Activated naive CD8-positive, alpha-beta T cell treated with anti-CD3 and anti-CD28 coated beads for 36 hours (primary cell): ENCODE measurements at regions not wholly inside any gene's neighbourhood (a gene's known extent, or its start where the extent isn't known, plus 50 kb on each side); places are given as distances from the start of the nearest gene placed in this dataset.

Experiments
- DNase-seq: peaks from one replicate; pipeline ENCODE4 v3.0.0; 2021
- H3K27ac Mint-ChIP-seq: one replicate; pipeline ENCODE4 v1.8.0; 2022; ENCODE audit warnings: mild to moderate bottlenecking, moderate library complexity, mixed read lengths
- H3K27me3 Mint-ChIP-seq: one replicate; pipeline ENCODE4 v1.8.0; 2022; ENCODE audit warnings: mild to moderate bottlenecking, mixed read lengths
- H3K36me3 Mint-ChIP-seq: one replicate; pipeline ENCODE4 v1.8.0; 2021; ENCODE audit warnings: mild to moderate bottlenecking, mixed read lengths
- H3K4me1 Mint-ChIP-seq: one replicate; pipeline ENCODE4 v1.8.0; 2021; ENCODE audit warnings: mixed read lengths
- H3K4me3 Mint-ChIP-seq: one replicate; pipeline ENCODE4 v1.8.0; 2022; ENCODE audit warnings: mild to moderate bottlenecking, moderate library complexity, mixed read lengths
- H3K9me3 Mint-ChIP-seq: one replicate; pipeline ENCODE4 v1.8.0; 2022; ENCODE audit warnings: mixed read lengths

DNA sequence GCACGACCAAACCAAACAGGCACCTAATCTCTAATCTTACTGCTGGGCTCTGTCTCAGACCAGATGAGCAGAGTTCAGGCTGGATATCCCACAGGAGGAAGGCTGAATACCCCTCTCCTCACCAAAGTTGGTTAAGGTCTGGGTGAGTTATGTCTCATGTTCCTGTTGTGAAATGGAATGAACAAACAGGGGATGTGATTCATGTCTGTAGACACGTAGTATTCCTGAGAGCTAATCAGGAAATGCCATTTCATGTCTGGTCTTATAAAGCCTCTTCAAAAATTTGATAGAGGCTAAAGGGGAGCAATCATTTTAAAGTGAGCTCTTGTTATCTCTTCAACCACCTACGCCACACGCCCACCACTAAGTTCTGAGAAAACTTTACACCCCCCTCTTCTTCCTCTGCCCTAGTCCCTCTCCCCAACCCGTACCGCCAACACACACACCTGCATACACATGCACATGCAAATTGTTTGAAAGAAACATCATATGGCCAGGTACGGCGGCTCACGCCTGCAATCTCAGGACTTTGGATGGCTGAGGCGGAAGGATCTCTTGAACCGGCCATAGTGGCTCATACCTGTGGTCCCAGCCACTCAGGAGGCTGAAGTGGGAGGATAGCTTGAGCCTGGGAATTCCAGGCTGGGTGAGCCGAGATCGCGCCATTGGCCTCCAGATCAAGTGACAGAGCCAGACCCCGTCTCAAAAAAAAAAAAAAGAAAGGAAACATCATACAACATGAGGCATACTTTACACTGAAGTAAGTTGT lies 69.8 kb upstream of the RAI14 start:
- Mint-ChIP-seq H3K4me1 (no peaks in the 10 kb centered on the region), H3K9me3 (no peaks in the 10 kb centered on the region), H3K27ac (no peak overlapping the region), H3K27me3 (peaks cover 55% of the 10 kb centered on the region), H3K4me3 (no peak overlapping the region), H3K36me3 (no peaks in the 10 kb centered on the region)
- no peak for DNase-seq

GRCh38 chr5:34587355-34588241 lies 68.5 kb upstream of the RAI14 start:
- Mint-ChIP-seq H3K27ac (no peak overlapping the region), H3K27me3 (peaks cover 53% of the 10 kb centered on the region), H3K4me3 (no peak overlapping the region), H3K9me3 (no peaks in the 10 kb centered on the region), H3K36me3 (no peaks in the 10 kb centered on the region), H3K4me1 (no peaks in the 10 kb centered on the region)
- DNase-seq, result no peak

DNA sequence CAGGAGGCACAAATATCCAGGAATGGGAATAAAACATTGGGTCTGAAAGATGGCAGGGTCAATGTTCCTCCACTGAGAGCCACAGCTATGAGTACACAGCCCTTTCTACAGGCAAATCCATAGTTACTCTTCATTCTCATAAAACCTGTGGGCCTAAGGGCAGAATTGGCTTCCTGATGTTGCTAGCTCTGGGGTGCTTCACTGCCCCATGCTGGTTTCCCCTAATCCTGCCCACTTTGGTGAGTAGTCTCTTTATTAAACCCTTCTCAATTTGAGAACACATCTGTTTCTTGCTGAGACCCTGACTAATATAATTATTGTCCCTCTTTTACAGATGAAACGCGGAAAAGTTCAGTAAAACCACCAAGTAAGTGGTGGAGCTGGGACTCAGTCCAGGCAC lies 66.3 kb upstream of the RAI14 start:
- H3K27me3 Mint-ChIP-seq, result peaks cover 37% of the 10 kb centered on the region

GRCh38 chr5:34591723-34592122 lies 64.4 kb upstream of the RAI14 start:
- Mint-ChIP-seq H3K36me3 (no peaks in the 10 kb centered on the region), H3K4me1 (no peaks in the 10 kb centered on the region), H3K9me3 (no peaks in the 10 kb centered on the region), H3K27me3 (peaks cover 23% of the 10 kb centered on the region), H3K4me3 (no peak overlapping the region), H3K27ac (no peak overlapping the region)
- DNase-seq, result no peak

More for the DNA sequence above, 66.3 kb upstream of the RAI14 start:
- Mint-ChIP-seq H3K4me3 (no peak overlapping the region), H3K36me3 (no peaks in the 10 kb centered on the region), H3K9me3 (no peaks in the 10 kb centered on the region), H3K4me1 (no peaks in the 10 kb centered on the region), H3K27ac (no peak overlapping the region)
- no peak for DNase-seq

- H3K4me3 Mint-ChIP-seq, result no peak overlapping the region
- H3K4me1 Mint-ChIP-seq, result no peaks in the 10 kb centered on the region
- H3K27me3 Mint-ChIP-seq, result peaks cover 5% of the 10 kb centered on the region
- no peaks in the 10 kb centered on the region for H3K9me3 Mint-ChIP-seq
- H3K27ac Mint-ChIP-seq, result no peak overlapping the region
- H3K36me3 Mint-ChIP-seq, result no peaks in the 10 kb centered on the region
- DNase-seq, result no peak
These were observed 58.8 kb upstream of the RAI14 start for GRCh38 chr5:34597034-34598027.

DNA sequence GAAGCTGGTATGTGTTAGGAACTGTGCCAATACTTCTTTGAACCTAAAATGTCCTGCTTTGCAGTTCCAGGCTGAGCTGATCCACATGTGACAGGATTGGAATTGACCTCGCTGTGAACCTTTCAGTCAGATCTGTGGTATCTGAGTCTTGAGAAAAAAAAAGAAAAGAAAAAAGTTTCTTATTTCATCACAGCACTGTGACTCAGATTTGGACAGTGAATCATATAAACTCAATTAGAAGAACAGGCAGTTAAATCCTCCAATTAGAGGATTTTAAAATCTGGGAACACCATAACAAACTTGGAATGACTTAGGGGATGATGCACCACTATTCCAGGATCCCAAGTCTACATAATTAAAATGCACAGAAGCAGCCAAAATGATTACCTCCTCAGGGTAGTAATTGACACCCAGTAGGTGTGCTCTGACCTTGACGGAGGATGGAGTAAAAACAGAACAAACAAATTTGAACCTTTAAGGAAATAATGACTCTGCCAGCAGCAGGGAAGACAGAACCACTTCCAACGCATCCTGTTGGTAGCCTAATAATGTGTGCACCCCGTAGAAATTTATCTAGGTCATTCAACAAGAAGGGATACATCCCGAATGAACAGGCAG lies 57.8 kb upstream of the RAI14 start:
- Mint-ChIP-seq H3K9me3 (no peaks in the 10 kb centered on the region), H3K27ac (no peak overlapping the region), H3K4me1 (no peaks in the 10 kb centered on the region), H3K27me3 (peaks cover 3% of the 10 kb centered on the region), H3K36me3 (no peaks in the 10 kb centered on the region), H3K4me3 (no peak overlapping the region)
- no peak for DNase-seq

DNA sequence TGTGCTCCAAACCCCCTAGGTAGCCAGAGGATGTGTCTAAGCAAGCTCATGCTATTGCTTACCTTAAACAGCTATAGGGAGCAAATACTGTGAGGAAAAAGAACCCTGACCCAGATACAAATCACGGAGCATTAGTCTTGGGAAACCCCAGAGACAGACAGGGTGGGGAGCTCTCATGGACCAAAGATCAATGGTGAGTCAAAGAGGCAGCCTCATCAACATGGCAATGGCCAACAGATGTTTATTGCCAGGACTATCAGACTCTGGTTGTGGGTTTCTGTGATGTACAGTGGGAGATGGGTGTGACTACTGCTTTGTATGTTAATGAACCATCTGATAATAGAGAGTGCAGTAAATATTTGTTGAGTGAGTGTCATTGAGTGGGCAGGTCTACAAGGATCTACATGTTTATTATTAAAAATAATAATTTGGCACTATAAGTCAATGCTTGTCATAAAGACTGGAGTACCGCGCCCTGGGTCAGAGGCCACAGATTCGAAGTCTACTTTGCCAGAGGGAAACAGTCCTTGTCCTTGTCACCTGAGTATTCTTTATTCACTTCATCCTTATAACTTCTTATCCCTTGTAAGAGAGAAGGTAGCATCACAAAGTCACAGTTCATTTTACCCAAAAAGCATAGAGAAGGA lies 56.5 kb upstream of the RAI14 start:
- H3K9me3 Mint-ChIP-seq, result no peaks in the 10 kb centered on the region
- H3K27ac Mint-ChIP-seq, result no peak overlapping the region
- H3K4me3 Mint-ChIP-seq, result no peak overlapping the region
- H3K27me3 Mint-ChIP-seq, result peaks cover 3% of the 10 kb centered on the region
- no peaks in the 10 kb centered on the region for H3K4me1 Mint-ChIP-seq
- no peak for DNase-seq
- H3K36me3 Mint-ChIP-seq, result no peaks in the 10 kb centered on the region

DNA sequence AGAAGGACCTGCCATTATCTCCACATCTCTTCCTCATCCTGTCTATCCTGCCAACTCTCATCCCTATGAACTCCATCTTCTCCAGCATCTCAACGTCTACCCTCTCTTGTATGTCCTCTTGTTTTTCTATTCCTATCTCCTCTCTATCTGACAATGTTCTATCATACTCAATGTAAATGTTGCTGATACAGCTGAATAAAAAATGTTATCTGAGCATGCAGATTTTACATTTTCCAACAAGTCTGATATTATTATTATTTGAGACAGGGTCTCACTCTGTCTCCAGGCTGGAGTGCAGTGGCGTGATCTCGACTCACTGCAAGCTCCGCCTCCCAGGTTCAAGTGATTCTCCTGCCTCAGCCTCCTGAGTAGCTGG lies 56.0 kb upstream of the RAI14 start:
- H3K4me3 Mint-ChIP-seq, result no peak overlapping the region
- H3K4me1 Mint-ChIP-seq, result no peaks in the 10 kb centered on the region
- DNase-seq, result no peak
- no peaks in the 10 kb centered on the region for H3K36me3 Mint-ChIP-seq
- H3K27me3 Mint-ChIP-seq, result peaks cover 3% of the 10 kb centered on the region
- H3K27ac Mint-ChIP-seq, result no peak overlapping the region
- H3K9me3 Mint-ChIP-seq, result no peaks in the 10 kb centered on the region

DNA sequence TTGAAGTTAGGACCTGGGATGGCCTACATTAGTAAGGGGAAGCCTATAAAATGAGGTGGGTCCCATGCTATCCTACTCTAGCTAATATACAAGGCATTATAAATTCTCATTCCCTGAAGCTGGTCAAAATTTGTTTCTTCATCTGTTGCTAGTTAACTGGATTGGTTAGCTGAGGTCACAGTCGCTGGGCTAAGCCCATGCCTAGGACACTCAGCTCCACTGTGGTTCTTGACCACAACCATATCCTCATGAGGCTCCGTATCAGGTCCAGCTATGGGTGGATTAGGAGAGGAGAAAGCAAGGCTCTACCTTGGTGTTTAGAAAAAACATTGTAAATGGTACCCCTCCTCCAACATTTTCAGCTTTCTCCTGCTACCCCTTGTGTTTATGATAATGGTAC lies 52.8 kb upstream of the RAI14 start:
- Mint-ChIP-seq H3K4me3 (no peak overlapping the region), H3K27ac (no peak overlapping the region), H3K36me3 (no peaks in the 10 kb centered on the region), H3K9me3 (no peaks in the 10 kb centered on the region), H3K27me3 (peaks cover 4% of the 10 kb centered on the region), H3K4me1 (no peaks in the 10 kb centered on the region)
- no peak for DNase-seq

- Mint-ChIP-seq H3K4me1 (no peaks in the 10 kb centered on the region), H3K4me3 (no peak overlapping the region), H3K9me3 (no peaks in the 10 kb centered on the region), H3K27ac (no peak overlapping the region), H3K27me3 (peaks cover 4% of the 10 kb centered on the region), H3K36me3 (no peaks in the 10 kb centered on the region)
- DNase-seq, result no peak
These were observed 51.9 kb upstream of the RAI14 start for GRCh38 chr5:34604119-34604675.

GRCh38 chr5:34606101-34606500 lies 50.0 kb upstream of the RAI14 start:
- H3K36me3 Mint-ChIP-seq, result no peaks in the 10 kb centered on the region
- no peaks in the 10 kb centered on the region for H3K4me1 Mint-ChIP-seq
- H3K4me3 Mint-ChIP-seq, result no peak overlapping the region
- peaks cover 4% of the 10 kb centered on the region for H3K27me3 Mint-ChIP-seq
- no peaks in the 10 kb centered on the region for H3K9me3 Mint-ChIP-seq
- DNase-seq, result no peak
- no peak overlapping the region for H3K27ac Mint-ChIP-seq
